Natural killer cell treated with Interleukin-12 subunit alpha and Interleukin-12 subunit beta and Interleukin-15 and Interleukin-18, amount 100 ng/mL, for 72 hours (primary cell): ENCODE measurements at regions not wholly inside any gene's neighbourhood (a gene's known extent, or its start where the extent isn't known, plus 50 kb on each side); places are given as distances from the start of the nearest gene placed in this dataset.

Experiments
- ATAC-seq, 2 donors: fragments of 150-1000 bp; cut with Tn5 transposase in 1 of 2; sonication (Bioruptor Pico), chemical (Tn5 transposase) in 1 of 2; 2 replicates each; pipeline ENCODE4 v1.10.0; 2021
- DNase-seq: peaks from one replicate; pipeline ENCODE4 v3.0.0; 2022; ENCODE audit warnings: low spot score
- H3K27ac Mint-ChIP-seq, 2 donors: 1 replicate in 1 of 2; 2 replicates in 1 of 2; pipeline ENCODE4 v1.8.0; 2022; ENCODE audit warnings: mixed read lengths in 2 of 2, mild to moderate bottlenecking in 1 of 2, moderate library complexity in 1 of 2
- H3K27me3 Mint-ChIP-seq, 2 donors: 1 replicate in 1 of 2; 2 replicates in 1 of 2; pipeline ENCODE4 v1.8.0; 2022; ENCODE audit warnings: mixed read lengths in 2 of 2
- H3K36me3 Mint-ChIP-seq: one replicate; pipeline ENCODE4 v1.8.0; 2022; ENCODE audit warnings: mixed read lengths
- H3K4me1 Mint-ChIP-seq, 2 donors: 1 replicate in 1 of 2; 2 replicates in 1 of 2; pipeline ENCODE4 v1.8.0; 2022; ENCODE audit warnings: low read depth in 2 of 2, mixed read lengths in 2 of 2, mild to moderate bottlenecking in 1 of 2
- H3K4me3 Mint-ChIP-seq: one replicate; pipeline ENCODE4 v1.8.0; 2022; ENCODE audit warnings: mixed read lengths
- H3K9me3 Mint-ChIP-seq: 2 replicates; pipeline ENCODE4 v1.8.0; 2022; ENCODE audit warnings: mixed read lengths

DNA sequence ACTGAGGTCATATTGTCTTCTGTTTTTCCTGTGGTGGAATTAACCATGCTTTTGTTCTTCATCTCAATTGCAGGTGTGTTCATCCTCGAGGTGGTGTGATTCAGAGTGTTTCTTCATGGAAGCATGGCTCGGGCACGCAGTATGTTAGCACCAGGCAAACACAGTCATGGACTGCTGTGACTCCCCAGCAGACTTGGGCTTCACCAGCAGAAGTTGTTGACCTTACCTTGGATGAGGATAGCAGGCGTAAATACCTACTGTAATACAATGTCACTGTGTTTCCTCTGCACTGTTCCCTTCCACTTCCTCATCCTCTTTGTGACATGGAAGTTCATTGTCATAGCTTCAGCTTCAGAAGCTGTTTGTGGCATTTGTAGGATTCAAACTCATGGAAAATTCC is 158.7 kb downstream of the HAUS1 start:
- H3K27ac Mint-ChIP-seq = no peak overlapping the region
- peaks cover 13% of the 10 kb centered on the region for H3K36me3 Mint-ChIP-seq

DNA sequence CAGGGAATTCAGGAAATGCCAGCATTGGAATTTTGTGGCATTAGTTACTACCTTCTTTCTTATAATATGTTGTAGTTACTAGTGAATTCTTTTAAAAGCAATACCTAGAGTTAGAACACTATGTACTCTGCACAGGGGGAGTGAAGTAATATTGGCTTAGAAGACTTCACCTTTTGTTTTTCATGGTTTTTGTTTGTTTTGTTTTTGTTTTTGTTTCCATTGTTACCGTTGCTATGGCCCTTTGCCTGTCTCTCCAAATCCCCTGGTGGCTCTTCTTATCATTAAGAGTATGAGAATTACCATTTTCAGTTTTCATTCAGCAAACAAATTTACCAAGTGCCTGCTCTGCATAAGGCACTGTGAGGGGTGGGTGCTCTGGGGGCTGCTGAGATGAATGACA is 160.1 kb downstream of the HAUS1 start:
- no peak overlapping the region for H3K4me3 Mint-ChIP-seq
- no peak for ATAC-seq
- no peak for DNase-seq
- H3K4me1 Mint-ChIP-seq = peaks cover 31 to 32% of the 10 kb centered on the region in 2 donors
- H3K9me3 Mint-ChIP-seq = no peaks in the 10 kb centered on the region
- H3K27me3 Mint-ChIP-seq = no peaks in the 10 kb centered on the region
- H3K36me3 Mint-ChIP-seq = peaks cover 13% of the 10 kb centered on the region
- H3K27ac Mint-ChIP-seq = peak overlapping the region in 1 of 2 donors; percentile 21

More for the DNA sequence above, 158.7 kb downstream of the HAUS1 start:
- Mint-ChIP-seq H3K4me1 (peaks cover 22 to 24% of the 10 kb centered on the region in 2 donors), H3K4me3 (no peak overlapping the region), H3K27me3 (no peaks in the 10 kb centered on the region), H3K9me3 (no peaks in the 10 kb centered on the region)
- no peak for DNase-seq
- ATAC-seq = no peak

DNA sequence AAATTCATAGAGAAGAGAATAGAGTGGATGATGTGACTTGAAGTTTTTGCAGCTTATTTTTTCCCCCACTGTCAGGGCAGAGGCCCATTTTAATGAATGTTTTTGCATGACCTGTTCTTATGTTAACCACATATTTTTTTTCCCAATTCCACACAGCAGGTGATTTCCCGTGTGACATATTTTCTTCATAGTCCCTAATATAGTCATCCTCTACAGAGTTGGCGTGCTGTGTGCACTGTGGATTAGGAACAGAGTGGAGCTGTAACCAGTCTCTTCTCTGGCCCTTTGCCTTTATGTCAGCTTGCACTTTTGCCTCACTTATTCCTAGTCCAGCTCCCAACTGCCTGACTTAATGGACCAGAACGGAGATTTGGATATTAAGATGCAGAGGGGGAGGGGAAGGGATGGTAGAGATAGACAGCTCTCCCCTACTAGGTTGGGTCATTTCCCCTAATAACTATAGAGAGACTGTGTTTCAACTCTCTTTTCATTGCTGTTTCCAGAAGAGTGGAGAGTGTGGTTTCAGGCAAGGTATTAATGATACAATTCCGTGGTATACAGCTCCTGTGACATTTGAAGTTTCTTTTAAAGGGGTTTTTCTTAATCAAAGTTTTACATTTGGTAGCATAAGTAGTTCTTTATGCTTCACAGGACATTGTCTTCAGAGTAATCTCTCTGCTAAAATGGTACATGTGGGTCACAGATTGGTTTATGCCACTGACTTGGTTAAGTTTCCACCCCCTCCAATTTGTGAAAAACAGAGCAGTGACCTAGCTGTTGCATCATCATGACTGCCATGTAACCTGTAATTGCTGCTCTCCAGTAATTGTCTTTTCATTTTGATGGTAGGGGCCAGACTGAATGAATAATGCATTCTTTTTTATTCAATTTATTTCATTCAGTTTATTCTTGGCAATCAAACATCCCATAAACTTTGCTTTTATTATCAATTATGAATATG is 161.3 kb downstream of the HAUS1 start:
- peaks cover 13% of the 10 kb centered on the region for H3K36me3 Mint-ChIP-seq
- H3K9me3 Mint-ChIP-seq = no peaks in the 10 kb centered on the region
- H3K27ac Mint-ChIP-seq = peak overlapping the region in 1 of 2 donors; percentile 17
- ATAC-seq (no peak), DNase-seq (no peak)
- no peaks in the 10 kb centered on the region for H3K27me3 Mint-ChIP-seq
- H3K4me3 Mint-ChIP-seq = no peak overlapping the region
- peaks cover 23 to 30% of the 10 kb centered on the region in 2 donors for H3K4me1 Mint-ChIP-seq

DNA sequence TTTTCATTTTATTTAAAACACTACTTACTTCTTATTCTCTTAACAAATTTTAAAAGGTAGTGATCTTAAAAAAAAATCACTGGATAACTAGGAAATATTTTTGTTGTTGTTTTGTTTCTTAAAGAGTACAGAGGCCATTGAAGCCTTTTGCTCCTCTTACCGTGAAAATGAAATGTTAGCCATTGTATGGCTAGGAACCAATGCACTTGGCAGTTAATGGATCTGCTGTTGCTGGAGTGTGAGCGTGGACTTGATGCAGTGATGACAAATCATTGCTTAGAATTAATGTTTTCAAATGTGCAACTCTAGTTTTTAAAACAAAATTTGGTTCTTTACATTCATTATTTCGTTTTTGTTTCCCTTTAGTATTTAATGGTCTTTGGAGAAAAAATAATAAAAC is 162.3 kb downstream of the HAUS1 start:
- no peaks in the 10 kb centered on the region for H3K9me3 Mint-ChIP-seq

DNA sequence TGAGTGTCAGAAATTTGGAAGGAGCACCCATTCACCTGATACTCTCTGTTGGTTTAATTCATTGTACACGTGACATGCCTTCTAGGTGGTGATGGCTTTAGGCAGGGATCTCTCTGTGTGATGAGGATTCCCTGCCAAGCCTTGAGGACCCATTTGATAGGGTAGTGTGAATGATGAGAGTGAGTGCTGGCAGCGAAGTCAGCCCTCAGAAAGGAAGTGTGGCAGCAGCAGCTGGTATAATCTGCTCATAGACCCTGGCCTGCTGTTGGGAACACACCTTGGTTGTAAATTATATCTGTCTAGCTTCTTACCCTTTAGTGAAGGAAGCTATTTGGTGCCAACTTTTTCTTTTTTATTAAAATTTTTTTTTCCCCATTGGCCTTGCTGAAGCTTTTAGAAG is 164.5 kb downstream of the HAUS1 start:
- no peak for DNase-seq
- no peaks in the 10 kb centered on the region for H3K9me3 Mint-ChIP-seq
- peaks cover 22 to 29% of the 10 kb centered on the region in 2 donors for H3K4me1 Mint-ChIP-seq
- no peaks in the 10 kb centered on the region for H3K27me3 Mint-ChIP-seq
- H3K4me3 Mint-ChIP-seq = no peak overlapping the region
- ATAC-seq = no peak
- H3K36me3 Mint-ChIP-seq = peaks cover 9% of the 10 kb centered on the region
- H3K27ac Mint-ChIP-seq = no peak overlapping the region

More for the DNA sequence above, 162.3 kb downstream of the HAUS1 start:
- no peak for ATAC-seq
- H3K4me3 Mint-ChIP-seq = no peak overlapping the region
- H3K27me3 Mint-ChIP-seq = no peaks in the 10 kb centered on the region
- peaks cover 23 to 27% of the 10 kb centered on the region in 2 donors for H3K4me1 Mint-ChIP-seq
- peaks cover 13% of the 10 kb centered on the region for H3K36me3 Mint-ChIP-seq
- DNase-seq = no peak
- H3K27ac Mint-ChIP-seq = no peak overlapping the region

DNA sequence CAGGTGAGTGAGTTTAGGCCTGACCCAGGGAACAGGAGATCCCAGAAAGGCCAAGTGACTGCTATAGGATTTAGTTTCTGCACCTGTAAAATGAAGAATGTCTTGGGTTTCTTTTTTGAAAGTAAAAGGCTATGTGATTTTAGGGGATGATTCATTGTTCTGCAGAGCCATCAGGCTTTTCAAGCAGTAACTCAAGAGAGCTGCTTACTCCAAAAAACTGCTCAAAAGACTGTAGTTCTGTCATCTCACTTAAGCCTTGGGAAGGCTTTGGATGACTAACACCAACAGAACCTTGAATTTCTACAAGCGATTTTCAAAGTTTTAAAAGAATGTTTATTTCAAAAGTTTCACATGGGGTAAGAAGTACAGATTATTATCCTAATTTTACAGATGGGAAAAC is 165.1 kb downstream of the HAUS1 start:
- no peak for DNase-seq
- Mint-ChIP-seq H3K27ac (peak overlapping the region in 1 of 2 donors; percentile 16), H3K27me3 (no peaks in the 10 kb centered on the region), H3K9me3 (no peaks in the 10 kb centered on the region), H3K4me3 (no peak overlapping the region), H3K36me3 (peaks cover 6% of the 10 kb centered on the region), H3K4me1 (peaks cover 24 to 33% of the 10 kb centered on the region in 2 donors)
- ATAC-seq = no peak

DNA sequence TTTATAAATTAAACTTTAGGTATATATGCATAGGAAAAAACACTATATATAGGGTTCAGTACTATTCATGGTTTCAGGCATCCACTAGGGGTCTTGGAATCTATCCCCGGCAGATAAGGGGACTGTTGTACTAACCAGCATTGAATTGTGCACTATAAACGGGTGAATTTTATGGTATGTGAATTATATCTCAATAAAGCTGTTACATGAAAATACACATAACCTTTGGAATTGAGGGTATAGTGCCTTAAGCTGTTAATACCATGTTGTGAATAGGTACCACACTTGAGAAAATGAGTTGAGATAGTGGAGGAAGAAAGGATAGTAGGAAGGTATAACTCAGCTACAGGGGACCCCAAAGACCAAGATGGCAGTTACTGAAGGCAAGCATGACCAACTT is 167.3 kb downstream of the HAUS1 start:
- Mint-ChIP-seq H3K4me3 (no peak overlapping the region), H3K36me3 (no peaks in the 10 kb centered on the region), H3K27ac (no peak overlapping the region), H3K27me3 (no peaks in the 10 kb centered on the region), H3K9me3 (no peaks in the 10 kb centered on the region), H3K4me1 (peaks cover 21 to 30% of the 10 kb centered on the region in 2 donors)
- no peak for DNase-seq
- ATAC-seq = no peak

DNA sequence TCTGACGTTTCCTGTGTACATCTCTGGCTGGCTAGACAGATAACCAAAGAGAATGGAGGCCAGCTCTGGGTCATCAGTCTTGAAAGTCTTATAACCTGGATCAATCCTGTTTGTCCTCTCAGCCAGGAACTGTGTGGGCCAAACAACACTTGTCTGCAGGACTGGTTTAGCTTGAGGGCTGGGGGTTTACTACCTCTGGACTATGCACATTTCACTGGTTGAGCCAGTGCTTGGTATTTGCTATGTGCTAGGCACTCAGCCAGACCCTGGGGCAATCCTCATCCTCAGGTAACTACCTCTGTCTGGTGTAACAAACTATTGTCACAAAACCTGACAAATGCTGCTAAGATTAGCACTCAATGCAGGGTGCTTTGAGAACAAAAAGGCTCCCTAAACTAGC is 169.7 kb downstream of the HAUS1 start:
- Mint-ChIP-seq H3K4me1 (peaks cover 19 to 30% of the 10 kb centered on the region in 2 donors), H3K27me3 (no peaks in the 10 kb centered on the region), H3K9me3 (no peaks in the 10 kb centered on the region), H3K4me3 (no peak overlapping the region), H3K27ac (no peak overlapping the region), H3K36me3 (no peaks in the 10 kb centered on the region)
- no peak for ATAC-seq
- no peak for DNase-seq

DNA sequence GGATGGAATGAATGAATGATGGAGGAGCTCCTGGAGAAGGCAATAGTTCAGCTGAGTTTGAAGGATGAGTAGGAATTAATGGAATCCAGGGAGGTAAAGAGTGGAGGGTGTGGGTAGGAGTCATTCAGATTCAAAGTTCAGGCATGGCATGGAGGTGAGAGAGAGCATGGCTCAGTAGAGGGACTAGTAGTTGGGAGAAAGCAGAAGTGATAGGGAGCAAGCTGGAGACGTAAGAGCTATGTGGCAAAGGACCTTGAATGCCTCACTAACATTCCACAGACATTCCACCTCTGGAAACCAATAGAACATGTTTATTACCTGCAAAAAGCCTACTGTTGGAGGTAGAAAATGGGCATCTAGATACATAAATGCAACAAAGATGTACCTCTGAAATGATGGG is 170.1 kb downstream of the HAUS1 start:
- H3K9me3 Mint-ChIP-seq = no peaks in the 10 kb centered on the region
- H3K36me3 Mint-ChIP-seq = no peaks in the 10 kb centered on the region
- no peak for DNase-seq
- H3K4me1 Mint-ChIP-seq = peaks cover 15 to 27% of the 10 kb centered on the region in 2 donors
- ATAC-seq = no peak
- no peak overlapping the region for H3K4me3 Mint-ChIP-seq
- H3K27ac Mint-ChIP-seq = no peak overlapping the region
- H3K27me3 Mint-ChIP-seq = no peaks in the 10 kb centered on the region

DNA sequence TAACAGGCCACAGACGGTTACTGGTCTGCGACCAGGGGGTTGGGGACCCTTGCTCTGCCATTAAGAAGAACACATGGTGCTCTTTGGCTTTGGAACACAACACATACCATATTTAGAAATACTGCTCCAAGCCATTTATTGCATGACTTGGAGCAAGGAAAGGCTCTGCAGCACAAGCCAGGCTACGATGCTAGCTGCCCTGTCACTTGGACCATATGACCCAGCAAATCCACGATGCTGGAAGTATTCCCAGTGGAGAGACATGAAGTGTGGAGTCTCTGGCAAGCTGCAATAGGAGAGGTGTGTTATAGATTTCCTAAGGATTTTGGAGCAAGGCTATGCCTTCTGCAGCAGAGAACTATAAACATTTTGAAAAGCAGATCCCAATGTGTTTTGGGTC is 171.2 kb downstream of the HAUS1 start:
- ATAC-seq = no peak
- Mint-ChIP-seq H3K4me1 (peaks cover 14 to 27% of the 10 kb centered on the region in 2 donors), H3K4me3 (no peak overlapping the region), H3K27me3 (no peaks in the 10 kb centered on the region), H3K9me3 (no peaks in the 10 kb centered on the region), H3K27ac (no peak overlapping the region), H3K36me3 (no peaks in the 10 kb centered on the region)
- DNase-seq = no peak

DNA sequence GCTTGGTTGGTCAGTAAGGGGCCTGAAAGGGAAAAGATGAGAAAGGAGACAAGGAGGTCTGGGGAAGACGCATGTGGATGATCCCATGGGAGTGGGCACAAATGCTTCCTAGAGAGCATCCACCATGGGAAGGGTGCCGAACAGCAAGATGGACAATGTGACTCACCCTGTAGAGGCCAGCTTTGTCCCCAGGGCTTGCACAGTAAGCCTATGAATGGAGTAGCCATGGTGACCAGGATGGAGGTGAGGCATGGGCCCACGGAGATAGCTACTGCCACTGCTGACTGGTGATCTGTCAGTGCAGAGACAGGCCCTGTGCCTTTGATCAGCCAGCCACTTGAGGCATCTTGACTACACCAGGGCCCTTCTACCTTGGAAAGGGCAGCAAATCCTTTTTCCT is 172.6 kb downstream of the HAUS1 start:
- H3K4me1 Mint-ChIP-seq = peaks cover 14 to 23% of the 10 kb centered on the region in 2 donors
- DNase-seq (no peak), ATAC-seq (no peak)
- H3K4me3 Mint-ChIP-seq = no peak overlapping the region
- no peaks in the 10 kb centered on the region for H3K9me3 Mint-ChIP-seq
- H3K27me3 Mint-ChIP-seq = no peaks in the 10 kb centered on the region
- no peaks in the 10 kb centered on the region for H3K36me3 Mint-ChIP-seq
- H3K27ac Mint-ChIP-seq = no peak overlapping the region

DNA sequence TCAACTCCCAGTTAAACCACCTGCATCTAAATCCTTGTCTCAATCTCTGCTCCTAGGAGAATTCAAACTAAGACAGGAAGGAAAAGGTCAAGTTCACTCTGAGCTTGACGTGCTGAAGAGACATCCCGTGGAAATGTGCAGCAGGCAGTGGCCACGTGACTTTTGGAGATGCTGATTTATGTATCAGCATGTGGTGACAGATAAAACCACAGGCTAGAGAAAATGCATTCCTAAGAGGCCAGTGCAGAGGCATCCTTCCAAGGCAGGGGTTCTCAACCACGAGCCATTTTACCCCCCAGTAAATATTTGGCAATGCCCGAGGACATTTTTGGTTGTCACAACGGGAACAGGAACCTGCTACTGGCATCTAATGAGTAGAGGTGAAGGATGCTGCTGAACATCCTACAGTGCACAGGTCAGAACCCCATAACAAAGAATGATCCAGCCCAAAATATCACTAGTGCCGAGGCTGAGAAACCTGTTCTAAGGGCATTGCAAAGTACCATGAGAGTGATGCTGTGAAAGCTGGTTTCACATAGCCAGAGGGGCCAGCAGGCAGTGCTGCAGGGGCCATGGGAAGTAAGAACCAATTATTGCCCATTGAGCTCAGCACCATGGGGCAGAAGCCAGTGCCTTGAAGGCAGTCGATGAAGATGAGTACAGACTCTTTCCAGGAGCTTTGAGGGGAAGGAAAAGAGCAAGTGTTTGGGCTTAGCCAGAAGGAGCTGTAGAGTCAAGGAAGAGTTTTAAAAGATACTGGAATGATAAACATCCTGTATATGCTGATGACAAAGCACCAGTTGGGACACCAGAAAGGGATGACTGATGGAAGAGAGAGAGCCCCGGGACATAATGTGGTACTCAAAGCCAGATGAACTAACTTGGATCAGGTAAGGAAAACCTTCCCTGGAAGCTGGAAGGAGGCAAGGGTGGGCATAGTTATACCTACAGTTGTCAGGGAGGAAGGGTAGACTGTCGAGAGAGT is 174.6 kb downstream of the HAUS1 start:
- DNase-seq = no peak
- Mint-ChIP-seq H3K4me3 (no peak overlapping the region), H3K4me1 (peaks cover 9 to 14% of the 10 kb centered on the region in 2 donors), H3K9me3 (no peaks in the 10 kb centered on the region), H3K27ac (peak overlapping the region in 1 of 2 donors; percentile 3), H3K27me3 (no peaks in the 10 kb centered on the region), H3K36me3 (no peaks in the 10 kb centered on the region)
- no peak for ATAC-seq

DNA sequence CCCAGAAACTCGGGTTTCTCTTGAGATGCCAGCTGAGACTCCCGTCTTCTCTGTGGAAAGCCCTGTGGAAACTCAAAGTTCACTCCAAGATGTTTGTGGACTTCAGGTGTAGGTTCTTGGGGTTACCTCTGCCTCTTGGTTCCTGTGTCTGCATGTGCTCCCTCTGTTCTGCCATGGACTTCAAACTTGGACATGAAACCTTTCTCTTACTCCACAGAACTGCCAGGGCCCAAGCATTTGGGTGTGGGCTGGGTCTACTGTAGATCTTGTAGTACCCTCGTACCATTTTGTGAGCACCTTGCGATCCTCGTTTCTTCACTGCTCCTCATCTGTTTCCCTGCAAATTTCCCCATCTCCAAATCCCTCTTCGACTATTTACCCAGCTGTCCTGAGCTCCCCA is 175.5 kb downstream of the HAUS1 start:
- Mint-ChIP-seq H3K4me1 (peaks cover 3 to 6% of the 10 kb centered on the region in 2 donors), H3K27me3 (no peaks in the 10 kb centered on the region), H3K4me3 (no peak overlapping the region), H3K27ac (no peak overlapping the region), H3K9me3 (no peaks in the 10 kb centered on the region), H3K36me3 (no peaks in the 10 kb centered on the region)
- DNase-seq (no peak), ATAC-seq (no peak)
